Lung microvascular endothelial cell (primary cell): ENCODE measurements at regions not wholly inside any gene's neighbourhood (a gene's known extent, or its start where the extent isn't known, plus 50 kb on each side); places are given as distances from the start of the nearest gene placed in this dataset.

ENCODE experiments used
- DNase-seq, 2 donors: peaks; one replicate each; pipeline versions ENCODE4 v3.0.0 to v3.0.0-alpha.2; 2010; ENCODE audit warnings: low read depth in 2 of 2

- DNase-seq = no peak
Measured at GRCh38 chr15:93243573-93243972, 154.6 kb upstream of the RGMA start.

GRCh38 chr15:93241696-93242585 lies 152.9 kb upstream of the RGMA start:
- no peak for DNase-seq

GRCh38 chr15:93239993-93240392 lies 151.0 kb upstream of the RGMA start:
- no peak for DNase-seq

GRCh38 chr15:93239591-93239990 lies 150.6 kb upstream of the RGMA start:
- DNase-seq = no peak

- DNase-seq = no peak
Measured at GRCh38 chr15:93238641-93239040, 149.6 kb upstream of the RGMA start.

GRCh38 chr15:93235926-93236780 lies 147.1 kb upstream of the RGMA start:
- DNase-seq = no peak

GRCh38 chr15:93235269-93235668 lies 146.3 kb upstream of the RGMA start:
- no peak for DNase-seq

- no peak for DNase-seq
Measured at GRCh38 chr15:93233710-93234109, 144.7 kb upstream of the RGMA start.

- no peak for DNase-seq
Measured at GRCh38 chr15:93232845-93233244, 143.8 kb upstream of the RGMA start.

- no peak for DNase-seq
Measured at GRCh38 chr15:93231994-93232393, 143.0 kb upstream of the RGMA start.

- DNase-seq = no peak
Measured at GRCh38 chr15:93231261-93231925, 142.4 kb upstream of the RGMA start.

GRCh38 chr15:93228546-93228945 lies 139.5 kb upstream of the RGMA start:
- DNase-seq = no peak

GRCh38 chr15:93223803-93224202 lies 134.8 kb upstream of the RGMA start:
- DNase-seq = no peak

- DNase-seq = no peak
Measured at GRCh38 chr15:93221759-93222158, 132.7 kb upstream of the RGMA start.

- DNase-seq = no peak
Measured at GRCh38 chr15:93219859-93220420, 130.9 kb upstream of the RGMA start.

GRCh38 chr15:93217343-93217742 lies 128.3 kb upstream of the RGMA start:
- DNase-seq = no peak

- no peak for DNase-seq
Measured at GRCh38 chr15:93214106-93214505, 125.1 kb upstream of the RGMA start.

GRCh38 chr15:93213281-93213680 lies 124.3 kb upstream of the RGMA start:
- DNase-seq = no peak

GRCh38 chr15:93212578-93212977 lies 123.6 kb upstream of the RGMA start:
- DNase-seq = no peak

GRCh38 chr15:93210995-93211394 lies 122.0 kb upstream of the RGMA start:
- no peak for DNase-seq

GRCh38 chr15:93209690-93210445 lies 120.9 kb upstream of the RGMA start:
- DNase-seq = no peak
